Eye (tissue), 1 donor: ENCODE measurements at regions not wholly inside any gene's neighbourhood (a gene's known extent, or its start where the extent isn't known, plus 50 kb on each side); places are given as distances from the start of the nearest gene placed in this dataset.
A peak's percentile ranks its signal among the peaks of the same experiment; 100 is the strongest.

ENCODE experiments used
- DNase-seq: peaks from one replicate; pipeline ENCODE4 v3.0.0-alpha.2; 2015

- no peak for DNase-seq
These were observed 562.0 kb downstream of the PLPP3 start for GRCh38 chr1:56017336-56017735.

- DNase-seq = no peak
These were observed 575.5 kb downstream of the PLPP3 start for GRCh38 chr1:56003846-56004245.

GRCh38 chr1:56002231-56002630 is 577.1 kb downstream of the PLPP3 start:
- no peak for DNase-seq

- DNase-seq = no peak
These were observed 578.9 kb downstream of the PLPP3 start for GRCh38 chr1:56000424-56000823.

- DNase-seq = peak; percentile 30
These were observed 581.8 kb downstream of the PLPP3 start for GRCh38 chr1:55997536-55997935.

GRCh38 chr1:55993646-55994318 is 585.6 kb downstream of the PLPP3 start:
- DNase-seq = no peak

GRCh38 chr1:55990007-55990406 is 589.4 kb downstream of the PLPP3 start:
- DNase-seq = no peak

GRCh38 chr1:55988963-55989452 is 590.4 kb downstream of the PLPP3 start:
- no peak for DNase-seq

GRCh38 chr1:55987491-55988249 is 591.7 kb downstream of the PLPP3 start:
- no peak for DNase-seq

- DNase-seq = no peak
These were observed 593.4 kb downstream of the PLPP3 start for GRCh38 chr1:55986003-55986402.

GRCh38 chr1:55981010-55981650 is 598.2 kb downstream of the PLPP3 start:
- DNase-seq = no peak

GRCh38 chr1:55980582-55980981 is 598.8 kb downstream of the PLPP3 start:
- no peak for DNase-seq

GRCh38 chr1:55974714-55975441 is 604.5 kb downstream of the PLPP3 start:
- DNase-seq = no peak

GRCh38 chr1:55970526-55971110 is 608.7 kb downstream of the PLPP3 start:
- no peak for DNase-seq

GRCh38 chr1:55969322-55969721 is 610.0 kb downstream of the PLPP3 start:
- DNase-seq = no peak

GRCh38 chr1:55968661-55969060 is 610.7 kb downstream of the PLPP3 start:
- DNase-seq = no peak

GRCh38 chr1:55965981-55966461 is 613.3 kb downstream of the PLPP3 start:
- DNase-seq = no peak

- DNase-seq = no peak
These were observed 616.9 kb downstream of the PLPP3 start for GRCh38 chr1:55962472-55962871.

- no peak for DNase-seq
These were observed 620.2 kb downstream of the PLPP3 start for GRCh38 chr1:55959136-55959548.

- DNase-seq = no peak
These were observed 620.9 kb downstream of the PLPP3 start for GRCh38 chr1:55958498-55958897.

GRCh38 chr1:55957276-55957675 is 622.1 kb downstream of the PLPP3 start:
- no peak for DNase-seq

- no peak for DNase-seq
These were observed 624.2 kb downstream of the PLPP3 start for GRCh38 chr1:55955016-55955621.
